NCI-H1092 (cell line): ENCODE measurements at regions not wholly inside any gene's neighbourhood (a gene's known extent, or its start where the extent isn't known, plus 50 kb on each side); places are given as distances from the start of the nearest gene placed in this dataset.

Experiments used
- DNase-seq: peaks from one replicate; lab custom pipeline; 2025; lab: John Stamatoyannopoulos, UW

DNA sequence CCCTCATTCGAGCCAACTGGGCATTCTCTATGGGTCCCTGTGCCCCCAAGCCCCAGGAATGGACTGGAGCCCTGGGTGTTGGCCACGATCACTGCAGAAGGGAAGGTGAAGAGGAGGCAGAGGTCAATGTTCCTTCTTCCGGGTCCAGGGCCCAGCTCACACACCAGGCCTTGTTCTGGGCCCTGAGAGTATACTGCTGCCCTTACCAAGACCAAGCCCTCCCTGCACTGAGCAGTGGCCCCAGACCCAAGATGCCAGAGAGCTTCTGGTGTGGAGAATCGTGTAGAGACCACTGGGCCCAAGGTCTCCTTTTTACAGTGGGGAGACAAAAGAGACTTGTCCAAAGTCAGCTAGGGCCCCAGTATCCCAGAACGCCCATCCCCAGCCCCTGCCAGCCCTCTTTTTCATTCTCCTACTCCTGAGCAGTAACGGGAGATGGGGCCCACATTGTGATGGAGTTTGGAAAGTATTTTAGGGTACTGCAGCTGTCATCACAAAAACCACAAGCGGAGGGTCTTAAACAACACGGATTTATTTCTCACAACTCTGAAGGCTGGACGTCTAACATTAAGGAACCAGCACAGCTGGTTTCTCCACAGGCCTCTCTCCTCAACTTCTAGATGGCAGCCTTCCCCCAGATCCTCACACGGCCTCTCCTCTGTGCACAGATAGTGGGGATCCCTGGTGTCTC is 79.4 kb downstream of the PDGFA start:
- DNase-seq: no peak

DNA sequence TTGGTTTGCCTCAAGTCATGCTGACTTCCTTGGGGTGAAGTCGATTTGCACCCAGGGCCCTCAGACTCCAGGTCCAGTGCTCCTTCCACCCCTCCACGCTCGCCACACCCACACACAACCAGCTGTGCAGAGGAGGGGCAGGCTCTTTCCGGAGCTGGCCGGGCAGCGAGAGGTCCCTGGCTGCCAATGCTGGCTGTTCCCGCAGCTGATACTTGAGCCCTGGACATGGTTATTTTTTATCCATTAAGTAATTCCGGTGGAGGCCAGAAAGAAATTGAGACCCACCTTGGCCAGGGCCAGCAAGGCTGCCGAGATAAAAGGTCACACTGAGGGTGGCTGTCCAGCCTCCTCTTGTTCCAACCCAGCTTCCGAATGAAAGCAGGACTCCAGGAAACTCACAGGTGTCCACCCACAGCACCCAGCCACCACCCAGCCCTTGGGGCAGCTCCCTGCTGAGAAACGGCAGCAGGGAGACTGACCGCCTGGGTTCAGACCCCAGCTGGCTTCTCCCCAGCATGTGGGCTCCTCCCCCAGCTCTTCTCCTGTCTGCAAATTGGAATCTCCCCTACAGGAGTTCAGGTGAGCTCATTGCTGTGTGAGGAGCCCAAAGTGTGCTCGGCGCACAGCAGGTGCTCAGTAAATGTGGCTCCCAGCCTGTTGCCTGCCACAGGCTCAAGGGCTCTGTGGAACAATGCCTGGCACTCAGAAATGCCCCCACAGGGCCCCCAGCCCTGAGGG is 77.8 kb downstream of the PDGFA start:
- no peak for DNase-seq

DNA sequence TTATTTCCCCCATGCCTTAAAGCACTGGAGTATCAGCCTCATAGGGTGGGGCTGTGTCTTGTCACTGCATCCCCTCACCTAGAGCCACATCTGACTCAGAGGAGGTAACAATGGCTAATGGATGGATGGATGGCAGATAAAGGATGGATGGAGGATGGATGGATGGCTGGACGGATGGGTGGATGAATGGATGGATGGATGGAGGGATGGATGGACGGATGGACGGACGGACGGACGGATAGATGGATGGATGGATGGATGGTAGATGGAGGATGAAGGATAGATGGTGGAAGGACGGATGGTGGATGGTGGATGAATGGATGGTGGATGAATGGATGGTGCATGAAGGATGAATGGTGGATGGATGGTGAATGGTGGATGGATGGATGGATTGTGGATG is 77.2 kb downstream of the PDGFA start:
- DNase-seq: no peak

DNA sequence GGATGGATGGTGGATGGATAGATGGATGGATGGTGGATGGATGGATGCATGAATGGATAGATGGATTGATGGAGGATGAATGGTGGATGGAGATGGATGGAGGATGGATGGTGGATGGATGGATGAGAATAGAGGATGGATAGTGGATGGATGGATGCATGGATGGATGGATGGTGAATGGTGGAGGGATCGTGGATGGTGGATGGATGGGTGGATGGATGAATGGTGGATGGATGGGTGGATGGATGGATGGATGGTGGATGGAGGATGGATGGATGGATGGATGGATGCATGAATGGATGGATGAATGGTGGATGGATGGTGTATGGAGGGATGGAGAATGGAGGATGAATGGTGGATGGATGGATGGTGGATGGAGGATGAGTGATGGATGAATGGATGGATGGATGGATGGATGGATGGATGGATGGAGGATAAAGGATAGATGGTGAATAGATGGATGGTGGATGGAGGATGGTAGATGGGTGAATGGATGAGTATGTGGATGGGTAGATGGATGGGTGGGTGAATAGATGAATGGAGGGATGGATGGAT is 76.3 kb downstream of the PDGFA start:
- no peak for DNase-seq

DNA sequence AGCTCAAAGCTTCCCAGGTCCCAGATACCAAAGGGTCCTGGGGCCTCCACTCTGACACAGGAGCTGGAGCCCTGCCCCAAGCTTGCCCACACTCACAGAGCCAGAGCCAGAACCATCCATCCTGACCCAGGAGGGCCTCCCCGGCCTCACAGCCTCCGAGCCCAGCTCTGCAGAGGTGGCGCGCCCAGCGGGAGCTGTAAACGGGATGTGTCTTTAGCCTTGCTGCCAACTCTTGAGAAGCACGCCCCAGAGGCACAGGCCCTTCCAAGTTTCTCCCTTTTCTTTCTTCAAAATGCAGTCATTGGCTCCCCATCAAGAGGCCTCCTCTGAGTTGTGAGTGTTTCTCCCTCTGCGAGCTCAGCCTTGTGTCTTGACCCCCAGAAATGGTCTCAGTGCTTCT is 75.0 kb downstream of the PDGFA start:
- no peak for DNase-seq

DNA sequence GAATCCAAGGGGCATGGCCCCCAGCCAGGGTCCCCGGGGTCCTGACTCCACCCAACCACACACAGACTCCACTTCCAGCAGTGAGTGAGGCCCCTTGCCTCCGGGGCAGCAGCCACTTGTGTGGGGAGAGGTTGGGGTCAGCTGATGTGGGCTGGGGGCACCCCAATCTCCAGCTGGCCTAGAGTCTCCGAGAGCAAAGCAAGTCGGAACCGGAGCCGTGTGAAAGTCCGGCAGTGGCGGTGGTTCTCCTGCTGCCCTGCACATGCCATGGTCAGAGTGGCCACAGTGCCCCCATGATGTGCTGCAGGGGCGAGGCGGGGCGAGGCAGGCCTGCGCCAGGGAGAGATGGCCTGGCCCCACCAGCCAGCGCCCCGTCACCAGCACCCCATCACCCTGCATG is 74.6 kb downstream of the PDGFA start:
- DNase-seq: no peak

DNA sequence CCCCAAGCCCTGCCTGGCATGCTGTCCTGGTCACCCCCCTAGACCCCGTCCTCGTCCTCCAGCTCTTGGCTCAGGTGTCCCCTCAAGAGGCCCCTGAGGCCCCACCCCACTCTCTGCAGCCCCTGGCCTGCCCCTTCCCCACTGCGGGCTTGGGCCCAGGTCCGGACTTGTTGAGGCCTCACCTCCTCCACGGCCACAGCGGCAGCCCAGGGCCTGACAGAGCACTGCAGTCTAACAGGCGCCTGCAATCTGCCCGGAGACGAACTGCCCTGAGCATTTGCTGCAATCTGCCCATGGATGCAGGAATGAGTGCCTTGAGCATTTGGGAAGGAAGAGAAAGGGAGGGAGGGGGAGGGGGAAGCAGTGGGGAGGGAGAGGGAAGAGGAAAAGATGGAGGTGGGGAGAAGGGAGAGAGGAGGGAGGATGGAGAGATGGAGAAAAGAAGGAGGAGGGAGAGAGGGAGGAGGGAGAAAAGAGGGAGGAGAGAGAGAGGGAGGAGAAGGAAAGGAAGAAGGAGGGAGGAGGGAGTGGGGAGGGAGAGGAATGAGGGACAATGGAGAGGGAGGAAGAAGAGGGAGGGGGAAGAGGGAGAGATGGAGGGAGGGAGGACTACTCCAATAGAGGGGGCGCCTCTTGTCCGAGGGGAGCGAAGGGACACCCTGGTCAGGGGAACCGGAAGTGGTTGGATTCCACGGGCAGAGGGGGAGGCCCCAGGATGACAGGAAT is 73.9 kb downstream of the PDGFA start:
- no peak for DNase-seq

DNA sequence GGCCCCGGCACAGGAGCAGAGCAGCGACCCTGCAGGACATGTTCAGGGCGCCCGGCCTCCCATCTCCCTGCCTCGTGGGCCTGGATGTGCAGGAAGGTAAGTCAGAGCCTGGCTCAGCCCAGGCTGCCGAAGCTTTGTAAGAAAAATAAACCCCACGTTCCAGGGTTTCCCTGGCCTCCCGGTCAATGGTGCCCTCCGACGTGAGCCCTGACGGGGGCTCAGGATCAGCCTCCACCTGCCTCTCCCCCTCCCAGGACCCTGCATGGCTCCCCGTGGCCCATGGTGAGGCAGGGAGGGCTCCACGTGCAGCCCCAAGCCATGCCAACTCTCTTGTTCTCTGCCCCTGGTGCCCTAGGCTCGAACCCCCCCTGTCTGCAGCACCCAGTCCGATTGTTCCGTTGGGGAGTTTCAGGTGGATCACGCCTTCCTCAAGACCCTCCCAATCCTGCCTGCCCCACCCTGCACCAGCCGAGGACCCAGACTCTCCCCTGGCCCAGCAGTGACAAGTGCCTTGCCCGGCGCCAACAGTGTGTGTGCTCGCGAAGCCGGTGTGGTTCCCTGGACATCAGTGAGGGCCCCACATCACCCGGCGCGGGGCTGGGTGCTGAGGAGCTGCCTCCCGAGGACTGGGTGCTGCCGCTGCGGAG is 73.2 kb downstream of the PDGFA start:
- no peak for DNase-seq
